HG03095 (cell line): ENCODE measurements at regions not wholly inside any gene's neighbourhood (a gene's known extent, or its start where the extent isn't known, plus 50 kb on each side); places are given as distances from the start of the nearest gene placed in this dataset.
"Not testable (repeated sequence)": the region's sequence is repeated elsewhere in the genome, so short reads cannot be mapped to it uniquely, and the experiment has no call there.

Experiments
- ATAC-seq: cut with Tn5 transposase; IDR thresholded peaks from one replicate; pipeline ENCODE4 v1.9.1; 2021; ENCODE audit warnings: moderate library complexity; ENCODE audit not compliant: unreplicated experiment

GRCh38 chr15:44817797-44818196 lies 81.5 kb downstream of the TRIM69 start:
- not testable (repeated sequence) for ATAC-seq

GRCh38 chr15:44819331-44819987 lies 83.1 kb downstream of the TRIM69 start:
- ATAC-seq = not testable (repeated sequence)

DNA sequence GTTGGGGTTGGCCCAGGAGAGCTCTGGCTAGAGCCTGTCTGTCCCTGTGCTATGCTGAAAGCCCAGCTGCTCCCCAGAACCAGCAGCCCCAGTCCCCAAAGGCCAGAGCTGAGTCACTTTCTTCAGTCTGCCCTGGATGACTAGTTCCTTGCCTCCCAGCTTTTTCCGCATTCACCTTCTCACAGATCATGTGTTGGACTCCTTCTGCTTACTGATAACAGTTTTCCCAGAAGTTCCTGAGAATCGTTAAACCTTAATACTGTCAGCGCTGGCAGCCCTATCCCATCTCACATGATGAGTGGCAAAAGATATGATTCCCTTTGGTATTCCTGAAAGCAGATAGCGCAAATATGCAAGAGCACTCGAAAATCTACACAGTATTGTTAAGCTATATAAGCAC lies 84.2 kb downstream of the TRIM69 start:
- not testable (repeated sequence) for ATAC-seq

DNA sequence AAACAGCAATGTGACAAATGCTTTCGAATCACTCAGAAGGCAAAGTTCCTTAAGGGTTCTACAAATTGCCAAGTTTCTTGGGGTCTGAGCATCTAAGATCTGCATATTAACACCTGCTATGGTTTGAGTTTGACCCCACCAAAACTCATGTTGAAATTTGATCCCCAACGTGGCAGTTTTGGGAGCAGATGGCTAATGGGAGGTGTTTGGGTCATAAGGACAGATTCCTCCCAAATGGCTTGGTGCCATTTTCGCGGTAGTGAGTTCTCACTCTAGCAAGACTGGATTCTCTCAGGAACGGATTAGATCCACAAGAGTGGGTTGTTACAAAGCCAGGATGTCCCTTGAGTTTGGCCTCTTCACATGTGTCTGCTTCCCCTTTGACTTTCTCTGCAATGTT lies 84.6 kb downstream of the TRIM69 start:
- not testable (repeated sequence) for ATAC-seq

- not testable (repeated sequence) for ATAC-seq
Observed at GRCh38 chr15:44824277-44825145, 88.2 kb downstream of the TRIM69 start.

DNA sequence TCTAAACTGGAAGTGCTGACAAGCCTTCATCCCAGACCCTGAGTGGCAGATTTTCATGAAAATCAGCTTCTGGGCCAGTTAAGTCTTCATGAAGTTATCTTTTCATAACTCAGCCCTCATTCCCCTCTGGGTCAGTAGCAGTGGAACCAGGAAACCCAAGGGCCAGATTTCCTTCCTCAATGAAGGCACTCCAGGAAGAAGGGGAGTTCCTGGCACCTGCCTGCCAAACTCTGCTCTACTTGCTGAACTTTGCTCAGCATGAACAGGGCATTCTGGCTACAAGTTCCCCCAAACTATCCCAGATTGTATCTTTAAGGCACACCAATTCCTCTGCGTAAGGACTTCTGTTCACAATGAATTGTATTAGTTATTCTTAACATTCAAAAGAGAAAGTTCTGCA lies 90.3 kb downstream of the TRIM69 start:
- ATAC-seq = not testable (repeated sequence)

DNA sequence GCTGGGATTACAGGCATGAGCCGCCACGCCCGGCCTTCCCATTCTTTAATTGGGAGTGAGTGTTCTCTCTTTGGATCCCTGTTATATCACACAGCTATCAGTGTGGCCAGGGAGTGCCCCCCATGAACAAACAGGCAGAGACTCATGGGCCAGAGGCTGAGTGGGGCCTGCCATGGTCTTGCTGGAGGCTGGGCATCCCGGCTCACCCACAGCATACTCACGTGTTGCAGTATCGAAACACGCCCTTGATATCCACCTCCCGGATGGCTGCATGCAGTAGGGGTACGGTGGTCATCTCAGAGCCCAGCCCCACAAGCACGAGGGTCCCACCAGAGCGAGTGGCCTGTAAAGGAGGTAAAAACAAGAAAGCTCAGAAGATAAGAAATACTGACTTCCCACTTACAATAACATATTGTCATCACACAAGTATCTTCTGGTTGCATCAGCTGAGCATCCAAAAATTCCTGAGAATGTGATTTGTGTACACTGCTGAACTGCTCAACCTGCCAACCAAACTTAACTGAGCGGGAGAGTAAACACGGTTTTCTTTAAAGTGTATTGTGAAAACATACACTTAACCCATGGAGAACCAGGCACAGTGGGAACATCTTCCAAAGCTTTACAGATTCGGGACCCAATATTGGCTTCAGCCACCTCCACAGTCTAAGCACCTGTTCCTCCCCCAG lies 92.0 kb downstream of the TRIM69 start:
- ATAC-seq = not testable (repeated sequence)

DNA sequence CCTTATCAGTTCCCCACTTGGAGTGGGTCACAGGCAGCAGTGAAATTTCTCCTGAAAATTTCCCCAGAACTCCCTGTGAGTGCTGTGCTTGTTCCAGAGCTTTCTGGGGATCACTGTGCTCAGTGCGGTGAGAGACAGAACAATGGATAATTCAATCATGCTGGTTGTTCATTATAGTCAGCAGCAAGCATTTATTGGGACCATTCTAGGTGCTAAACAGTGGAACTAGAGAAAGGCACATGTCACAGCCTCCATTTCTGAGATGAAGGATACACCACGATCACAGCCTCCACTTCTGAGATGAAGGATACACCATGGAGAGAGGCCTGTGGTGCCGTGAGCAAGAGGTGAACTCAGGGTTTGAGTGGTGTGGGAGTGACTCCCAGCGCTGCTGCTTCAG lies 92.8 kb downstream of the TRIM69 start:
- not testable (repeated sequence) for ATAC-seq

GRCh38 chr15:44830692-44831408 lies 94.5 kb downstream of the TRIM69 start:
- not testable (repeated sequence) for ATAC-seq

DNA sequence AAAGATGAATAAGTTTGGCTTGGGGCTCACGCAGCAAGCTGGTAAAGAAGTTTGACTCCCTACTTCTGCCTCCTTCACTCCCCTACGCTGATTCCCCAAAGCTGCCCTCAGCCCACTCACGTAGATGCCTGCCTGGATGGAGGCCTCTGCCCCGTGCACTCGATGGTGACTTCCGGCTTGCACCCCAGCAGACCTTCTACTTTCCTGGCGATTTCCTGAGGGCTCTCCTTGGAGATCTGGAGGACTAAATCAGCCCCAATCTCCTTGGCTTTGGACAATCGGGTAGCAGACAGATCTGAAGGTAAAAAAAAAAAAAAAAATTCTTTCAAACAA lies 95.0 kb downstream of the TRIM69 start:
- not testable (repeated sequence) for ATAC-seq

DNA sequence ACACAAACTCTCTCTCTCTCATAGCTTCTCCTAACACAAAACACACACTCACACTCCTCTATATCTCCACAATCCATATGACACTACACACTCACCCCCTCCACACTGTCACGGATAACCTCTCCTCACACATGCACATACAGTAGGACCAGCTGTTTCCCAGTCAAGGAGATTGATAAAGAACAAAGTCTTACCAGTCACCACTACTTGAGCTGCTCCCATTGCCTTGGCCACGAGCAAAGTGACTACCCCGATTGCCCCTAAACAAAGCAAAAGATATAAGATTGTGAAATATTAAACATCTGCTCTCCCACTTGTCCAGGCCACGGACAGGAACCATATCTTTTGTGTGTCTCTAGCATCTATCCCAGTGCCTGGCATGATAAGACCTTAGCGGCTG lies 95.8 kb downstream of the TRIM69 start:
- ATAC-seq = not testable (repeated sequence)

DNA sequence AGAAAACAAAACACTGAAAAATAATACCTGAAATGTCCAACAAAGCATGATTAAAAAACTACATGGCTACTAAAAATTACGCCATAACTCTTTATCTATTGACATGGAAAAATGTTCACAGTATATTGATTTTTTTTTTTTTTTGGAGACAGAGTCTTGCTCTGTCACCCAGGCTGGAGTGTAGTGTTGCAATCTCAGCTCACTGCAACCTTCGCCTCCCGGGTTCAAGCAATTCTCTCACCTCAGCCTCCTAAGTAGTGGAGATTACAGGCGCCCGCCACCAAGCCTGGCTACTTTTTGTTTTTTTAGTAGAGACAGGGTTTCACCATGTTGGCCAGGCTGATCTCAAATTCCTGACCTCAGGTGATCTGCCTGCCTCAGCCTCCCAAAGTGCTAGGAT lies 96.8 kb downstream of the TRIM69 start:
- not testable (repeated sequence) for ATAC-seq

- not testable (repeated sequence) for ATAC-seq
Observed at GRCh38 chr15:44833761-44834160, 97.4 kb downstream of the TRIM69 start.

- not testable (repeated sequence) for ATAC-seq
Observed at GRCh38 chr15:44835082-44835481, 98.8 kb downstream of the TRIM69 start.

GRCh38 chr15:44836094-44836493 lies 99.8 kb downstream of the TRIM69 start:
- ATAC-seq = no peak

DNA sequence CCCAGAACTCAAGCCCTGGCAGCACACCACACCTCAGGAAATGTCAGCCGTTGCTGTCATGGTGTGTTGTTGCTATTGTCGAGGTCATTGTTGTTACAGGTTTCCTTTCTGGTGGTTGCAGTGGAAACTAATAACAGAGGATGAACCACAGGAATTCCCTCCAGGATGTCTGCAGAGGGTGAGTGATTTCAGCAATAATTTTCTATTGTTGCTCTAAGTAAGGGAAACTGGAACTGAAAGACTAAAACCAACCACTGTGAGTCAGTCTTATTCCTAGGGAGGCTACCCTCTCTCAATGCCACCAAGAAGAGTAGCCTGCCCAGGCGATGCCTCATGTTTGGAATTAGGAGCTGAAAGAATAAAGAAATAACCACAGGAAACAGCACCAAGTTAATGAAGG lies 102.6 kb downstream of the TRIM69 start:
- ATAC-seq = not testable (repeated sequence)

DNA sequence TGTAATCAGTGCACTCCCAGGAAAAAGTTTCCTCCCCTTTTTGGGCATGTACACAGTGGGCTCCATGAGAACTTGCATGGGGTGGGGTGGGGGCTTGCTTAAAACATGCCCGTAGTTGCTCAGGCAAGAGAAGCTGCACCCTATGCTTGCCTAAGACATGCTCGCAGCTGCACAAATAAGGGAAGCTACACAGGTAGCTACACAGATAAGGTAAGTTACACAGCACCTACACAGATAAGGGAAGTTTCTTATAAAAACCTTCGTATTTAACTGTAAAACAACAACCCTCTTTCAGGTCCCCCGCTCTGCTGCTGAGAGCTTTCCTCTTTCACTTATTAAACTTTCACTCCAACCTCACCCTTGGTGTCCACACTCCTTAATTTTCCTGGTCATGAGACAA lies 105.4 kb downstream of the TRIM69 start:
- not testable (repeated sequence) for ATAC-seq

DNA sequence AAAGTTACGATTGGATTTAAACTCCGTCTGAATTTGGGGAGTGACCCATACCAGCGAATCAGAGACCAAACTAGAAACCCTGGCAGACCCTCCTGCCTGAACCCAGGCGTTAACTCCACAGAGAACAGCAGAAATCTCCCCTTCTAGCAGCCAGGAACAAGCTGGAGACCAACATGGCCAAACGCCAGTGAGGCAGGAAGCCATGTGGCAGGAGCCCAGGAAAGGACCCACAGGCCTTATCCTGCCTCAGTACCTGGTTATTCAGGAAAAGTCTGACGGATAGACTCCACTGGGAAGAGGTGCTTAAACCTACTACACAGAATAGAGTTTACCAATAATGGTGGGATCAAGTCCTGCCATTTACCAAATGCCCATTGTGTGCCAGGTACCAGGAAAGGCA lies 106.6 kb downstream of the TRIM69 start:
- not testable (repeated sequence) for ATAC-seq

DNA sequence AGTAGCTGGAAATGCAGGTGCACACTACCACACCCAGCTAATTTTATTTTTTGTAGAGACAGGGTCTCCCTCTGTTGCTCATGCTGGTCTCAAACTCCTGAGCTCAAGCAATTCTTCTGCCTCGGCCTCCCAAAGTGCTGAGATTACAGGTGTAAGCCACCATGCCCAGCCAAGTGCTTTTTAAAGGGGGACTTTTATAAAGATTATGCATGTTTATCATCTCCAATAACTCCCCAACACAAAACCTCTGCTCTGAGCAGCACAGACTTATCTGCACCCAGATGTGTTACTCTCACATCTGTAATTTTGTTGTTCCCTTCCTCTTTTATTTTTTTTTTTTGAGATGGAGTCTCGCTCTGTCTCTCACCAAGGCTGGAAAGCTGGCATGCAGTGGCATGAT lies 108.6 kb downstream of the TRIM69 start:
- not testable (repeated sequence) for ATAC-seq

DNA sequence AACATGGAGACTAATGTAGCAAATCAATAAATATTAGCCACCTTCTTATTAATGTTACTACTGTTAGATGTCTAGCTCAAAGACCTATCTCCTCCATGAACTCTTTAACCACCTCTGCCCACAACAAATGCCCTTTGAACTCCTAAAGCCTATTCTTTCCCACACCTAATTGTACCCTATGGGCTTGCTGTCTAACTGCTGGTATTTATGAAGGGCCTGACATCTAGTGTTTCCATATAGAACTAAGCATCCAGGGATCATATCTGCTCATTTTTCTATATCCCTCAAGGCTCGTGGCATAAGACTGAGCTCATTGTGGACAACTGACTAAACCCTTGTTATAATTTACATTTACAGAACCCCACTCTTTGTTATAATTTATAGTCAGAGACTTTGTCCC lies 109.8 kb downstream of the TRIM69 start:
- ATAC-seq = not testable (repeated sequence)

GRCh38 chr15:44847555-44847954 lies 108.9 kb upstream of the TERB2 start:
- ATAC-seq = not testable (repeated sequence)
